Hepatocyte (in vitro differentiated cells): ENCODE measurements at regions not wholly inside any gene's neighbourhood (a gene's known extent, or its start where the extent isn't known, plus 50 kb on each side); places are given as distances from the start of the nearest gene placed in this dataset.

Experiments used
- CTCF ChIP-seq: fragments of 200-600 bp; sonication (generic); IDR thresholded peaks from 2 replicates; pipeline ENCODE4 v1.5.1; 2016; ENCODE audit warnings: antibody characterized with exemption, mild to moderate bottlenecking; ENCODE audit not compliant: poor library complexity
- EZH2 ChIP-seq: fragments of 200-600 bp; sonication (generic); IDR thresholded peaks from 2 replicates; pipeline ENCODE4 v1.6.1; 2016; ENCODE audit warnings: antibody characterized with exemption, mild to moderate bottlenecking, borderline replicate concordance

- TF ChIP-seq CTCF, result no peak
- TF ChIP-seq EZH2, result no peak
These were observed 633.4 kb upstream of the AADAT start for GRCh38 chr4:170723171-170723570.
